Breast epithelium (tissue), 3 donors: ENCODE measurements at regions not wholly inside any gene's neighbourhood (a gene's known extent, or its start where the extent isn't known, plus 50 kb on each side); places are given as distances from the start of the nearest gene placed in this dataset.

Experiments used
- CTCF ChIP-seq, 3 donors: fragments of 450-650 bp; IDR thresholded peaks; one replicate each; pipeline ENCODE4 v1.5.1; 2016 to 2017; ENCODE audit warnings: antibody characterized with exemption in 3 of 3, mild to moderate bottlenecking in 3 of 3, moderate library complexity in 3 of 3
- POLR2A ChIP-seq: fragments of 450-650 bp; IDR thresholded peaks from one replicate; pipeline ENCODE4 v1.6.1; 2016; ENCODE audit warnings: antibody characterized with exemption, mild to moderate bottlenecking, moderate library complexity
- POLR2AphosphoS5 ChIP-seq, 3 donors: sonication (generic); formaldehyde crosslinking; IDR thresholded peaks; one replicate each; pipeline ENCODE4 v1.6.1; 2017; ENCODE audit warnings: antibody characterized with exemption in 3 of 3

DNA sequence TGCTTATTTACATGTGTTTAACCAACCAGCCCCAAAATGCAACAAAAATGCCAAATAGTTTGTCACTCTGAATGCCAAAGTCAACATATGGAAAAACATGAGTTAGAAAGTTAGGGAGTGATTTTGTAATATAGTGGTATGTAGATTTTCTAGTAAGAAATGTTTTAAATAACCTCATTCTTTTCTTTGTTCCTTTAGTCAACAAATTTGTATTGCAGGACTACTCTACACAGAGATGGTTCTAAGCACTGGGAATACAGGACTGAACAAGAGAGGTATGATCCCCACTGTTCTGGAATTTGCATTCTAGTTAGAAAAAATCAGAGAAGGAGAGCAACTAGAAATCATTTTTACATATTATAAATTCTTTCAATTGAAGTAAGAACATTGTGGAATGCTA lies 218.8 kb upstream of the ANXA10 start:
- no peak for TF ChIP-seq CTCF (IDR thresholded peaks at IDR 0.05)
- no peak for TF ChIP-seq POLR2A
- no peak for TF ChIP-seq POLR2AphosphoS5 (IDR thresholded peaks at IDR 0.05)
